DOHH2 (cell line): ENCODE measurements at regions not wholly inside any gene's neighbourhood (a gene's known extent, or its start where the extent isn't known, plus 50 kb on each side); places are given as distances from the start of the nearest gene placed in this dataset.

Experiments
- H3F3A ChIP-seq: fragments of 200-600 bp; sonication (generic), shearing (Covaris generic); 2 replicates; pipeline ENCODE4 v1.6.0; 2016; ENCODE audit warnings: antibody characterized with exemption, mild to moderate bottlenecking; ENCODE audit not compliant: control insufficient read depth, insufficient read depth
- H3K27ac ChIP-seq: fragments of 200-600 bp; sonication (generic); 2 replicates; pipeline ENCODE4 v1.5.1; 2014; ENCODE audit warnings: low read depth, mild to moderate bottlenecking, low read length, moderate library complexity
- H3K27me3 ChIP-seq: fragments of 200-600 bp; sonication (generic); 2 replicates; pipeline ENCODE4 v1.6.1; 2014; ENCODE audit warnings: mild to moderate bottlenecking, low read length, mixed read lengths; ENCODE audit not compliant: control insufficient read depth
- H3K36me3 ChIP-seq: fragments of 200-600 bp; sonication (generic); 2 replicates; pipeline ENCODE4 v1.6.1; 2014; ENCODE audit warnings: mild to moderate bottlenecking, low read length, moderate library complexity, mixed read lengths; ENCODE audit not compliant: control insufficient read depth
- H3K4me1 ChIP-seq: fragments of 200-600 bp; sonication (generic); 2 replicates; pipeline ENCODE4 v1.6.1; 2014; ENCODE audit warnings: mild to moderate bottlenecking, low read length, mixed read lengths; ENCODE audit not compliant: control insufficient read depth
- H3K4me2 ChIP-seq: fragments of 200-600 bp; sonication (generic); 2 replicates; pipeline ENCODE4 v1.6.0; 2014; ENCODE audit warnings: mild to moderate bottlenecking, low read length, moderate library complexity
- H3K4me3 ChIP-seq: fragments of 200-600 bp; sonication (generic); 2 replicates; pipeline ENCODE4 v1.5.1; 2014; ENCODE audit warnings: mild to moderate bottlenecking, low read length, mixed read lengths
- H3K79me2 ChIP-seq: fragments of 200-600 bp; sonication (generic); 2 replicates; pipeline ENCODE4 v1.6.1; 2014; ENCODE audit warnings: mild to moderate bottlenecking, low read length, mixed read lengths; ENCODE audit not compliant: control insufficient read depth
- H3K9me2 ChIP-seq: fragments of 200-600 bp; sonication (generic); replicated peaks from 2 replicates; pipeline ENCODE4 v1.6.1; 2014; ENCODE audit warnings: mild to moderate bottlenecking, low read length, mixed read lengths; ENCODE audit not compliant: control insufficient read depth
- H3K9me3 ChIP-seq: fragments of 200-600 bp; sonication (generic); 2 replicates; pipeline ENCODE4 v1.6.1; 2014; ENCODE audit warnings: antibody characterized with exemption, low read length, mixed read lengths; ENCODE audit not compliant: control insufficient read depth, insufficient read depth
- H4K20me1 ChIP-seq: fragments of 200-600 bp; sonication (generic); 2 replicates; pipeline ENCODE4 v1.6.0; 2014; ENCODE audit warnings: low read depth, mild to moderate bottlenecking, antibody characterized with exemption, low read length, moderate library complexity; ENCODE audit not compliant: control insufficient read depth, insufficient read depth
- EZH2phosphoT487 ChIP-seq: fragments of 200-600 bp; sonication (generic); IDR thresholded peaks from 2 replicates; pipeline ENCODE4 v1.6.1; 2017; ENCODE audit warnings: borderline replicate concordance, mild to moderate bottlenecking, antibody characterized with exemption, low read length, moderate library complexity, mixed read lengths
- TF ChIP-seq, protein P1 (sequence below): fragments of 200-600 bp; sonication (generic); IDR thresholded peaks from one replicate; pipeline ENCODE4 v1.5.1; 2014; ENCODE audit warnings: antibody characterized with exemption, mild to moderate bottlenecking, low read depth, low read length; ENCODE audit not compliant: poor library complexity, severe bottlenecking

DNA sequence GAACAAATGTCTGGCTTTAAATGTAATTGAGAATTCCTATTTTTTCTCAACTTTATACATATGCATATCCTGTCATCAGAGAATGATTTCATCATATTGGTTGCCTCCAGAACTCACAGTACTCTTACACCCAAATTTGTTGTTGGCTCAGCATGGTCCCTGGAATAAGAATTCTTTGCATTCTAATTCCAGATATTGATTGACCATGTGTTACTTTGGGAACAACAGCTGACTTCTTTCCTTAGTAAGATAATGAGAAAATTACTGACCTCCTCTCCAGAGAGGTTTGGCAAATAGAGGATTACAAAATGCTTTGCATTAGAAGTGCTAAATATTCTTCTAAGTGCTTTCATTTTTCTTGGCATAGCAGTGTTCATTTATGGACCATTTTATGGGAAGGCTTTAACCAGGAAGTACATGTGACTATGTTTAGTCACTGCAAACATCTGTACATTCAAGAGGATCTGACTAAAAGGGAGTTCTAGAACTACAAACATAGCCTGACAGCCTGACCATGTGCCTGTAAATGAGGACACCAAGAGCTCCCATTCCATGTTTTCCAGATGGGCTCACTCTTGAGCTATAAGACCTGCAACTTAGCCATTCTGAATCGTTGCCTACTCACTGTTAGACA is 391.6 kb upstream of the DPPA4 start:
- H3K9me3 ChIP-seq: no peaks in the 10 kb centered on the region
- H3K9me2 ChIP-seq: no peaks in the 10 kb centered on the region
- TF ChIP-seq, protein P1, sequence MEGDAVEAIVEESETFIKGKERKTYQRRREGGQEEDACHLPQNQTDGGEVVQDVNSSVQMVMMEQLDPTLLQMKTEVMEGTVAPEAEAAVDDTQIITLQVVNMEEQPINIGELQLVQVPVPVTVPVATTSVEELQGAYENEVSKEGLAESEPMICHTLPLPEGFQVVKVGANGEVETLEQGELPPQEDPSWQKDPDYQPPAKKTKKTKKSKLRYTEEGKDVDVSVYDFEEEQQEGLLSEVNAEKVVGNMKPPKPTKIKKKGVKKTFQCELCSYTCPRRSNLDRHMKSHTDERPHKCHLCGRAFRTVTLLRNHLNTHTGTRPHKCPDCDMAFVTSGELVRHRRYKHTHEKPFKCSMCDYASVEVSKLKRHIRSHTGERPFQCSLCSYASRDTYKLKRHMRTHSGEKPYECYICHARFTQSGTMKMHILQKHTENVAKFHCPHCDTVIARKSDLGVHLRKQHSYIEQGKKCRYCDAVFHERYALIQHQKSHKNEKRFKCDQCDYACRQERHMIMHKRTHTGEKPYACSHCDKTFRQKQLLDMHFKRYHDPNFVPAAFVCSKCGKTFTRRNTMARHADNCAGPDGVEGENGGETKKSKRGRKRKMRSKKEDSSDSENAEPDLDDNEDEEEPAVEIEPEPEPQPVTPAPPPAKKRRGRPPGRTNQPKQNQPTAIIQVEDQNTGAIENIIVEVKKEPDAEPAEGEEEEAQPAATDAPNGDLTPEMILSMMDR: no peak
- no peak for TF ChIP-seq EZH2phosphoT487
- H3K4me3 ChIP-seq: no peak overlapping the region
- no peaks in the 10 kb centered on the region for H3F3A ChIP-seq
- H4K20me1 ChIP-seq: no peaks in the 10 kb centered on the region
- no peaks in the 10 kb centered on the region for H3K79me2 ChIP-seq
- H3K4me1 ChIP-seq: no peaks in the 10 kb centered on the region
- no peaks in the 10 kb centered on the region for H3K36me3 ChIP-seq
- no peak overlapping the region for H3K4me2 ChIP-seq
- H3K27me3 ChIP-seq: no peaks in the 10 kb centered on the region
- no peak overlapping the region for H3K27ac ChIP-seq

DNA sequence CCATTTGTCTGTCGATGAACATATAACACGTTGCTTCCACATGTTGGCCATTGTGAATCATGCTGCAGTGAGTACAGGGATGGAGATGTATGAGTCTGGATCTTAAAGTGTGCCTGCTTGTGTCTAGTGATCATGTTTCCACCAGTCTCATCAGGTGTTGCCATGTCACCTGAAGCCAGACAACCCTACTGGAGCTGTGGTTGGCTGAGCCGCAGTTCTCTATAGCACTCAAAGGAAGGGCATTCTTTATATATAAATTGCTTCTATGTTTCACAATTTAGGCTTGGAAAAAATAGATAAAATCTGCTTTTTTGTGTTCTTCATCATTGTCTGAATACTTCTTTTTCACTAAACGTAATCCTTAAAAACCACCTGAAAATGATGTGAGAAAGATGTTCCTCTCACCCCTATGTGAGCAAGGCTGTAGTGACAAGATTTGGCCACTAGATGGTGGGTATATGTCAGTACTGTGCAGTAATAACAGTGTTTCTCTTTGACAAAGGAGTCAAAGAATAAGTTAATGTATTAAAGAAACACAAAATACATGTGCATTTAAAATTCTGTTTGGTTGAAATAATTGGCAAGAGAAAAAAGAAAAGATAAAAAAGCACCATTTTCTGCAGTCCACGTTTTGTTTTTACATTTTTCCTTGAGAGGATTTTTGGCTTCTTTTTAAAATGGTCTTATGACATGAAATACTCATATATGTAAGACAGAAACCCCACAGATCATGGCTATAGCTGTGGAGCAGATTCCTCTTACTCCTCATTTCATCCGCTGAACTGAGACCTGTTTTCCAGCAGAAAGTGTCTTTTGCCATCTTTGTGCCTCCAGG is 394.5 kb upstream of the DPPA4 start:
- Histone ChIP-seq H3K4me2 (no peak overlapping the region), H3K9me3 (peaks cover under 1% of the 10 kb centered on the region; the same call in 1 of the 2 replicates), H3K4me1 (no peaks in the 10 kb centered on the region), H3K36me3 (no peaks in the 10 kb centered on the region), H3K27ac (no peak overlapping the region), H3K9me2 (no peaks in the 10 kb centered on the region), H4K20me1 (no peaks in the 10 kb centered on the region), H3K79me2 (no peaks in the 10 kb centered on the region), H3F3A (no peaks in the 10 kb centered on the region), H3K27me3 (no peaks in the 10 kb centered on the region), H3K4me3 (no peak overlapping the region)
- TF ChIP-seq EZH2phosphoT487: no peak
- TF ChIP-seq, protein P1: peak; percentile 80

DNA sequence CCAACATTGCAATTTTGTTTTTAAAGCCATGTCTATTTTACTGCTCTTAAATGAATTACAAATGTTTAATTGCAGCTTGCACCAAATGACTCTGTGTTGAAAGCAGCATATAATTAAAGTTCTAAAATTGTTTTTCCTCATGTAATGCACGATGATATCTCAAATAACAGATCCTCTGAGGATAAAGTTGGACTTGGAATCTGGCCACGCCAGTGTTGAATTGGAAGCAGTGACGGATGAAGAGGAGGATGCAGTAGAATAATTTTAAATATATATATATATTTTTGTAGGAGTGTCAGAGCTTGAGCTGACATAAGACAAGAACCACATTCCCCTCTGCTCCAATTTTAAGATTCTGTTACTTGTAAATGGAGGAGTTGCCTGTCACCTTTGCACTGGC is 406.6 kb upstream of the DPPA4 start:
- no peak overlapping the region for H3K27ac ChIP-seq
- H3K9me3 ChIP-seq: no peaks in the 10 kb centered on the region
- no peak overlapping the region for H3K4me3 ChIP-seq
- H3K4me1 ChIP-seq: no peaks in the 10 kb centered on the region
- H3F3A ChIP-seq: no peaks in the 10 kb centered on the region
- H3K36me3 ChIP-seq: no peaks in the 10 kb centered on the region
- H3K9me2 ChIP-seq: no peaks in the 10 kb centered on the region
- H3K4me2 ChIP-seq: no peak overlapping the region
- H4K20me1 ChIP-seq: no peaks in the 10 kb centered on the region
- no peak for TF ChIP-seq EZH2phosphoT487
- TF ChIP-seq, protein P1: no peak
- H3K79me2 ChIP-seq: no peaks in the 10 kb centered on the region
- no peaks in the 10 kb centered on the region for H3K27me3 ChIP-seq
